NT2/D1 (cell line): ENCODE measurements at regions not wholly inside any gene's neighbourhood (a gene's known extent, or its start where the extent isn't known, plus 50 kb on each side); places are given as distances from the start of the nearest gene placed in this dataset.
A peak's percentile ranks its signal among the peaks of the same experiment; 100 is the strongest.

Experiments
- DNase-seq: peaks from one replicate; pipeline ENCODE4 v3.0.0-alpha.2; 2011; ENCODE audit warnings: low read depth, low spot score
- H3K27me3 ChIP-seq: 2 replicates; pipeline ENCODE4 v1.6.0; 2011; ENCODE audit warnings: mild to moderate bottlenecking; ENCODE audit not compliant: insufficient read length, insufficient read depth
- H3K36me3 ChIP-seq: 2 replicates; pipeline ENCODE4 v1.6.1; 2011; ENCODE audit warnings: mild to moderate bottlenecking, low read length, mixed read lengths; ENCODE audit not compliant: insufficient read depth, insufficient read length
- H3K4me1 ChIP-seq: 2 replicates; pipeline ENCODE4 v1.5.1; 2011; ENCODE audit not compliant: insufficient read depth, insufficient read length
- H3K4me3 ChIP-seq: 2 replicates; pipeline ENCODE4 v1.5.1; 2011; ENCODE audit warnings: low read depth; ENCODE audit not compliant: insufficient read length
- H3K9ac ChIP-seq: 2 replicates; pipeline ENCODE4 v1.6.0; 2011; ENCODE audit warnings: low read depth; ENCODE audit not compliant: insufficient read length
- H3K9me3 ChIP-seq: 2 replicates; pipeline ENCODE4 v1.5.1; 2011; ENCODE audit warnings: mild to moderate bottlenecking, low read length; ENCODE audit not compliant: insufficient read depth
- SUZ12 ChIP-seq: IDR thresholded peaks from 2 replicates; pipeline ENCODE4 v1.6.1; 2011; ENCODE audit not compliant: insufficient read length, insufficient read depth; ENCODE audit errors: extremely low read depth
- YY1 ChIP-seq: IDR thresholded peaks from 2 replicates; pipeline ENCODE4 v1.6.1; 2011; ENCODE audit not compliant: insufficient read length, insufficient read depth
- ZNF274 ChIP-seq: IDR thresholded peaks from 2 replicates; pipeline ENCODE4 v1.6.1; 2011; ENCODE audit warnings: mild to moderate bottlenecking, low read depth, low read length

- DNase-seq = peak; percentile 13
- TF ChIP-seq YY1 (no peak), SUZ12 (no peak), ZNF274 (no peak)
- H3K4me1 ChIP-seq = peaks cover 5% of the 10 kb centered on the region
- no peaks in the 10 kb centered on the region for H3K27me3 ChIP-seq
- no peak overlapping the region for H3K9ac ChIP-seq
- no peaks in the 10 kb centered on the region for H3K9me3 ChIP-seq
- H3K36me3 ChIP-seq = no peaks in the 10 kb centered on the region
- no peak overlapping the region for H3K4me3 ChIP-seq
These were observed 291.3 kb downstream of the TLE3 start for GRCh38 chr15:69806287-69806915.

GRCh38 chr15:69807721-69808120 is 290.0 kb downstream of the TLE3 start:
- Histone ChIP-seq H3K4me3 (no peak overlapping the region), H3K9ac (no peak overlapping the region), H3K4me1 (peaks cover 5% of the 10 kb centered on the region), H3K27me3 (no peaks in the 10 kb centered on the region), H3K36me3 (no peaks in the 10 kb centered on the region), H3K9me3 (no peaks in the 10 kb centered on the region)
- DNase-seq = no peak
- TF ChIP-seq SUZ12 (no peak), YY1 (no peak), ZNF274 (no peak)

GRCh38 chr15:69808756-69809155 is 289.0 kb downstream of the TLE3 start:
- no peak overlapping the region for H3K9ac ChIP-seq
- TF ChIP-seq SUZ12 (no peak), YY1 (no peak), ZNF274 (no peak)
- no peak for DNase-seq
- H3K4me3 ChIP-seq = no peak overlapping the region
- peaks cover 5% of the 10 kb centered on the region for H3K4me1 ChIP-seq
- no peaks in the 10 kb centered on the region for H3K9me3 ChIP-seq
- H3K36me3 ChIP-seq = no peaks in the 10 kb centered on the region
- H3K27me3 ChIP-seq = no peaks in the 10 kb centered on the region

GRCh38 chr15:69809421-69809820 is 288.3 kb downstream of the TLE3 start:
- TF ChIP-seq ZNF274 (no peak), SUZ12 (no peak), YY1 (no peak)
- Histone ChIP-seq H3K27me3 (no peaks in the 10 kb centered on the region), H3K4me3 (no peak overlapping the region), H3K4me1 (peaks cover 5% of the 10 kb centered on the region), H3K9ac (no peak overlapping the region), H3K9me3 (no peaks in the 10 kb centered on the region), H3K36me3 (no peaks in the 10 kb centered on the region)
- no peak for DNase-seq

- Histone ChIP-seq H3K9ac (no peak overlapping the region), H3K9me3 (no peaks in the 10 kb centered on the region), H3K4me1 (peaks cover 5% of the 10 kb centered on the region), H3K4me3 (no peak overlapping the region), H3K36me3 (no peaks in the 10 kb centered on the region), H3K27me3 (no peaks in the 10 kb centered on the region)
- TF ChIP-seq YY1 (no peak), SUZ12 (no peak)
- DNase-seq = no peak
These were observed 287.0 kb downstream of the TLE3 start for GRCh38 chr15:69810431-69811354.

- Histone ChIP-seq H3K9ac (no peak overlapping the region), H3K27me3 (no peaks in the 10 kb centered on the region), H3K9me3 (no peaks in the 10 kb centered on the region), H3K4me1 (no peaks in the 10 kb centered on the region), H3K36me3 (no peaks in the 10 kb centered on the region), H3K4me3 (no peak overlapping the region)
- no peak for TF ChIP-seq YY1
- no peak for TF ChIP-seq SUZ12
- no peak for TF ChIP-seq ZNF274
- no peak for DNase-seq
These were observed 284.9 kb downstream of the TLE3 start for GRCh38 chr15:69812861-69813261.

- TF ChIP-seq SUZ12 (no peak), YY1 (no peak), ZNF274 (no peak)
- H3K9me3 ChIP-seq = no peaks in the 10 kb centered on the region
- H3K36me3 ChIP-seq = no peaks in the 10 kb centered on the region
- H3K4me1 ChIP-seq = no peaks in the 10 kb centered on the region
- H3K9ac ChIP-seq = no peak overlapping the region
- no peak overlapping the region for H3K4me3 ChIP-seq
- peaks cover 3% of the 10 kb centered on the region for H3K27me3 ChIP-seq
- no peak for DNase-seq
These were observed 283.8 kb downstream of the TLE3 start for GRCh38 chr15:69813881-69814280.
